ENCODE measurements at regions not wholly inside any gene's neighbourhood (a gene's known extent, or its start where the extent isn't known, plus 50 kb on each side); places are given as distances from the start of the nearest gene placed in this dataset.

- Histone ChIP-seq H3K4me1 (ENCODE audit: control insufficient read depth in 2 of 3, insufficient read depth in 2 of 3, low read depth in 1 of 3, low read length in 3 of 3) (peaks cover 0 to 8% (median 3%) of the 10 kb centered on the region in 3 donors), H3K9me3 (ENCODE audit: control insufficient read depth in 2 of 3, insufficient read depth in 1 of 3, low read length in 3 of 3) (no peaks in the 10 kb centered on the region), H3K27ac (ENCODE audit: low read depth in 2 of 2, low read length in 2 of 2) (no peak overlapping the region), H3K36me3 (ENCODE audit: control insufficient read depth in 2 of 3, insufficient read depth in 3 of 3, low read length in 3 of 3) (no peaks in the 10 kb centered on the region), H3K9ac (ENCODE audit: low read length in 3 of 3) (no peak overlapping the region), H3K27me3 (ENCODE audit: control insufficient read depth, insufficient read depth, low read length) (no peaks in the 10 kb centered on the region), H3K4me3 (ENCODE audit: low read length in 3 of 3) (no peak overlapping the region)
- intact Hi-C loops (cut with DNase I): no loop called here
- DNase-seq (no peak), FAIRE-seq (no peak)
- TF ChIP-seq, protein P1, sequence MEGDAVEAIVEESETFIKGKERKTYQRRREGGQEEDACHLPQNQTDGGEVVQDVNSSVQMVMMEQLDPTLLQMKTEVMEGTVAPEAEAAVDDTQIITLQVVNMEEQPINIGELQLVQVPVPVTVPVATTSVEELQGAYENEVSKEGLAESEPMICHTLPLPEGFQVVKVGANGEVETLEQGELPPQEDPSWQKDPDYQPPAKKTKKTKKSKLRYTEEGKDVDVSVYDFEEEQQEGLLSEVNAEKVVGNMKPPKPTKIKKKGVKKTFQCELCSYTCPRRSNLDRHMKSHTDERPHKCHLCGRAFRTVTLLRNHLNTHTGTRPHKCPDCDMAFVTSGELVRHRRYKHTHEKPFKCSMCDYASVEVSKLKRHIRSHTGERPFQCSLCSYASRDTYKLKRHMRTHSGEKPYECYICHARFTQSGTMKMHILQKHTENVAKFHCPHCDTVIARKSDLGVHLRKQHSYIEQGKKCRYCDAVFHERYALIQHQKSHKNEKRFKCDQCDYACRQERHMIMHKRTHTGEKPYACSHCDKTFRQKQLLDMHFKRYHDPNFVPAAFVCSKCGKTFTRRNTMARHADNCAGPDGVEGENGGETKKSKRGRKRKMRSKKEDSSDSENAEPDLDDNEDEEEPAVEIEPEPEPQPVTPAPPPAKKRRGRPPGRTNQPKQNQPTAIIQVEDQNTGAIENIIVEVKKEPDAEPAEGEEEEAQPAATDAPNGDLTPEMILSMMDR (IDR thresholded peaks at IDR 0.05; ENCODE audit: borderline replicate concordance, extremely low read depth, insufficient read depth): no peak
Measured at GRCh38 chr6:11295969-11296368, 63.5 kb upstream of the NEDD9 start.

DNA sequence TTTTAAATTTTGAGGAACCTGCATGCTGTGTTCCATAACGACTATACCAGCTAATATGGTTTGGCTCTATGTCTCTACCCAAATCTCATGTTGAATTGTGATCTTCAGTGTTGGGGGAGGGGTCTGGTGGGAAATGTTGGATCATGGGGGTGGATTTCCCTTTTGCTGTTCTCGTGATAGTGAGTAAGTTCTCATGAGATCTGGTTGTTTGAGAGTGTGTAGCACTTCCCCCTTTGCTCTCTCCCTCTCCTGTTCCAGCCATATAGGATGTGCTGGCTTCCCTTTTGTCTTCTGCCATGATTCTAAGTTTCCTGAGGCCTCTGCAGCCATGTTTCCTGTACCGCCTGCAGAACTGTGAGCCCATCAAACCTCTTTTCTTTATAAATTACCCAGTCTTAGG, 61.8 kb upstream of the NEDD9 start:
- H3K4me1 ChIP-seq (ENCODE audit: control insufficient read depth in 2 of 3, insufficient read depth in 2 of 3, low read depth in 1 of 3, low read length in 3 of 3): peaks cover 0 to 8% (median 3%) of the 10 kb centered on the region in 3 donors
- TF ChIP-seq, protein P1 (IDR thresholded peaks at IDR 0.05; ENCODE audit: borderline replicate concordance, extremely low read depth, insufficient read depth): no peak
- no peaks in the 10 kb centered on the region for H3K27me3 ChIP-seq (ENCODE audit: control insufficient read depth, insufficient read depth, low read length)
- H3K27ac ChIP-seq (ENCODE audit: low read depth in 2 of 2, low read length in 2 of 2): no peak overlapping the region
- no peaks in the 10 kb centered on the region for H3K36me3 ChIP-seq (ENCODE audit: control insufficient read depth in 2 of 3, insufficient read depth in 3 of 3, low read length in 3 of 3)
- intact Hi-C loops (cut with DNase I): no loop called here
- no peak for FAIRE-seq
- no peak for DNase-seq
- no peak overlapping the region for H3K4me3 ChIP-seq (ENCODE audit: low read length in 3 of 3)
- no peak overlapping the region for H3K9ac ChIP-seq (ENCODE audit: low read length in 3 of 3)
- no peaks in the 10 kb centered on the region for H3K9me3 ChIP-seq (ENCODE audit: control insufficient read depth in 2 of 3, insufficient read depth in 1 of 3, low read length in 3 of 3)

DNA sequence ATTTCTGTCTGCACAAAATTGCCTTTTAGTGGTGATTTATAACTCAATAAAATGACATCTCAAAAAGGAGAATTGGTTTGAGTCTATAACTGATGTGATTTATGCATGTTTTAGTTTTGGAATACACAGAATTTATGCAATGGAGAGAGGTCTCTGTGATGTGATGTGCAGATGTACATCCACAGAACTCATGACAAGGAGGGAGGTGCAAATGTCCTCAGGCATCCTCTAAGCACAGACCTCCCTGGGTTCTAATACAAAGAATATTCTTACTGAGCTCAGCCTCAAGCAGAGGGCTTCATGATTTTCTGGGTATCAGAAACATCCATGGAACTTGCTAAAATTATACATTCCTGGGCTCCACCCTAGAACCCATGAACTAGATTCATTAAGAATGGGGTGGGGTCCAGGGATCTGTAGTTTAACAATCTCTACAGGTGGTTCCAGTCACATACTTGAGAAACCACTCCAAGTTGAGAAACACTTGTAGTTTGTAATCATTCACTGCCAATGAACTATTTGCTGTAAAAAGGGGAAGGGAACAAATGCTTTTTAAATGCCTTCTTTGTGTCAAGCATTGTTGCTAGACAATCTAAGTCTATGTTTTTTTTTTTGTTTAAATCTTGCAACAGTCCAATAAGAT, 60.2 kb upstream of the NEDD9 start:
- Histone ChIP-seq H3K36me3 (ENCODE audit: control insufficient read depth in 2 of 3, insufficient read depth in 3 of 3, low read length in 3 of 3) (no peaks in the 10 kb centered on the region), H3K27ac (ENCODE audit: low read depth in 2 of 2, low read length in 2 of 2) (no peak overlapping the region), H3K9ac (ENCODE audit: low read length in 3 of 3) (no peak overlapping the region), H3K4me1 (ENCODE audit: control insufficient read depth in 2 of 3, insufficient read depth in 2 of 3, low read depth in 1 of 3, low read length in 3 of 3) (peaks cover 0 to 8% (median 3%) of the 10 kb centered on the region in 3 donors), H3K27me3 (ENCODE audit: control insufficient read depth, insufficient read depth, low read length) (no peaks in the 10 kb centered on the region), H3K9me3 (ENCODE audit: control insufficient read depth in 2 of 3, insufficient read depth in 1 of 3, low read length in 3 of 3) (no peaks in the 10 kb centered on the region), H3K4me3 (ENCODE audit: low read length in 3 of 3) (no peak overlapping the region)
- intact Hi-C loops (cut with DNase I): no loop called here
- FAIRE-seq (no peak), DNase-seq (no peak)
- TF ChIP-seq, protein P1 (IDR thresholded peaks at IDR 0.05; ENCODE audit: borderline replicate concordance, extremely low read depth, insufficient read depth): no peak

DNA sequence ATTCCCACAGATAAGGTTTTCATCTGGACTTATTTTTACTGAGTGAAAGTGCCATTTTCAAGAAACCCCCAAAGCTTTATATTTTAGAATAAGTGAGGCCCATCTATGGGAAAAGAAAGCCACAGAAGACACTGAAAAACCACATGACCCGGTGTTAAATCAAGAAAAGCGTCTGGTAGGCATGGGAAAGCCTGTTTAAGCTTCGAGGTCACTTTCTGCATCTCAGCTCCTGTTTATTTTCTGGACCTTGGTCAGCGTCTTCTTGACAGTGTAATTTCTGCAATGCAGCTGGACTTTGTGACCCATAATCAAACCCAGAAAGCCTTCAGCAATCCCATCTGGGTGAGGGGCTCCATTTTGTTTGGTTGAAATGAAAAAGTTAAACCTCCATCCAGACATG, 59.6 kb upstream of the NEDD9 start:
- intact Hi-C loops (cut with DNase I): no loop called here
- Histone ChIP-seq H3K27ac (ENCODE audit: low read depth in 2 of 2, low read length in 2 of 2) (no peak overlapping the region), H3K4me1 (ENCODE audit: control insufficient read depth in 2 of 3, insufficient read depth in 2 of 3, low read depth in 1 of 3, low read length in 3 of 3) (peaks cover 0 to 2% (median 0%) of the 10 kb centered on the region in 3 donors), H3K4me3 (ENCODE audit: low read length in 3 of 3) (no peak overlapping the region), H3K36me3 (ENCODE audit: control insufficient read depth in 2 of 3, insufficient read depth in 3 of 3, low read length in 3 of 3) (no peaks in the 10 kb centered on the region), H3K9ac (ENCODE audit: low read length in 3 of 3) (no peak overlapping the region), H3K27me3 (ENCODE audit: control insufficient read depth, insufficient read depth, low read length) (no peaks in the 10 kb centered on the region), H3K9me3 (ENCODE audit: control insufficient read depth in 2 of 3, insufficient read depth in 1 of 3, low read length in 3 of 3) (no peaks in the 10 kb centered on the region)
- no peak for DNase-seq
- FAIRE-seq: no peak
- TF ChIP-seq, protein P1 (IDR thresholded peaks at IDR 0.05; ENCODE audit: borderline replicate concordance, extremely low read depth, insufficient read depth): no peak

Measured in kidney (tissue), 13 donors.